ENCODE measurements at regions not wholly inside any gene's neighbourhood (a gene's known extent, or its start where the extent isn't known, plus 50 kb on each side); places are given as distances from the start of the nearest gene placed in this dataset.

GRCh38 chr13:67961331-67961730 is 731.2 kb upstream of the PCDH9 start:
- Histone ChIP-seq H3K23ac (ENCODE audit: insufficient read length) (no peak overlapping the region), H3K36me3 (ENCODE audit: control insufficient read depth in 2 of 4, insufficient read depth in 4 of 4, low read length in 3 of 4) (no peaks in the 10 kb centered on the region), H3K79me2 (ENCODE audit: control insufficient read depth in 1 of 2, insufficient read depth in 2 of 2, low read length in 2 of 2) (no peaks in the 10 kb centered on the region), H3K9ac (replicated peaks in 1 of 4; ENCODE audit: extremely low read depth in 1 of 4, low read depth in 3 of 4, low read length in 3 of 4) (peak overlapping the region in 1 of 4 experiments; percentile 8; a peak in 1 of 7 replicates), H4K20me1 (replicated peaks in 1 of 2; ENCODE audit: control insufficient read depth in 1 of 2, insufficient read depth in 2 of 2, low read length in 2 of 2) (no peaks in the 10 kb centered on the region), H4K91ac (replicated peaks; ENCODE audit: insufficient read length, low read length) (no peak overlapping the region), H2BK120ac (replicated peaks; ENCODE audit: low read depth, low read length) (no peak overlapping the region), H3K4me1 (replicated peaks in 1 of 4; ENCODE audit: control insufficient read depth in 3 of 4, insufficient read depth in 4 of 4, low read length in 3 of 4) (no peaks in the 10 kb centered on the region), H3K18ac (ENCODE audit: extremely low read depth, low read length) (no peak overlapping the region), H3K4ac (replicated peaks; ENCODE audit: insufficient read length, low read depth, low read length) (no peak overlapping the region), H3K27ac (ENCODE audit: low read depth, low read length) (no peak overlapping the region), H3K56ac (replicated peaks; ENCODE audit: insufficient read length, low read depth, low read length) (no peak overlapping the region), H3K14ac (ENCODE audit: insufficient read length) (no peak overlapping the region), H4K8ac (ENCODE audit: extremely low read depth, insufficient read depth, low read length) (no peak overlapping the region), H3K23me2 (ENCODE audit: low read depth, low read length) (no peaks in the 10 kb centered on the region), H3K27me3 (replicated peaks in 1 of 4; ENCODE audit: control insufficient read depth in 3 of 4, extremely low read depth in 1 of 4, insufficient read depth in 3 of 4, low read length in 3 of 4) (no peaks in the 10 kb centered on the region), H2BK15ac (ENCODE audit: low read length) (no peak overlapping the region), H3K9me3 (ENCODE audit: insufficient read depth in 2 of 2, low read depth in 1 of 2, low read length in 1 of 2) (no peaks in the 10 kb centered on the region), H2BK20ac (ENCODE audit: low read length) (no peak overlapping the region), H2BK5ac (ENCODE audit: low read depth, low read length) (no peak overlapping the region), H2BK12ac (ENCODE audit: low read depth, low read length) (no peak overlapping the region), H3K4me3 (ENCODE audit: extremely low read depth in 1 of 4, insufficient read depth in 2 of 4, low read depth in 3 of 4, low read length in 4 of 4) (no peak overlapping the region), H3K4me2 (ENCODE audit: insufficient read depth in 1 of 2, low read depth in 2 of 2, low read length in 2 of 2) (no peak overlapping the region), H2AK5ac (ENCODE audit: low read depth, low read length) (no peak overlapping the region), H3K79me1 (ENCODE audit: low read depth, low read length) (no peaks in the 10 kb centered on the region), H4K5ac (ENCODE audit: insufficient read length, low read depth, low read length) (no peak overlapping the region), H2AFZ (ENCODE audit: low read length) (no peak overlapping the region; the same call in 1 of the 2 replicates)
- DNase-seq (ENCODE audit: low read depth in 1 of 2, low spot score in 2 of 2) (no peak), FAIRE-seq (no peak)
- WGBS, 2 experiments (ENCODE audit: extremely low coverage in 1 of 2, insufficient coverage in 1 of 2, insufficient read length in 1 of 2, insufficient replicate concordance in 2 of 2, low coverage in 1 of 2, low lambda C conversion rate in 2 of 2, missing lambda C conversion rate in 1 of 2): 83% methylated on average over 2 of the region's 2 CpGs; no CpG with 5 or more reads in 1 of the 2 experiments
- TF ChIP-seq EGR1 (IDR thresholded peaks at IDR 0.05; ENCODE audit: borderline replicate concordance, low read depth, low read length): no peak
- no peak for TF ChIP-seq PHF8 (conservative IDR thresholded peaks at IDR 0.05; ENCODE audit: low read depth, low read length)
- no peak for TF ChIP-seq POLR2AphosphoS5 (IDR thresholded peaks at IDR 0.05; ENCODE audit: low read depth, low read length)
- TF ChIP-seq JUND (IDR thresholded peaks at IDR 0.05; ENCODE audit: low read length): no peak
- no peak for TF ChIP-seq CHD1 (IDR thresholded peaks at IDR 0.05; ENCODE audit: low read depth, low read length)
- TF ChIP-seq SP1 (IDR thresholded peaks at IDR 0.05; ENCODE audit: low read depth, low read length): no peak
- TF ChIP-seq HDAC6 (IDR thresholded peaks at IDR 0.05; ENCODE audit: low read depth, low read length): no peak
- no peak for TF ChIP-seq RFX5 (IDR thresholded peaks at IDR 0.05; ENCODE audit: borderline replicate concordance, low read depth, low read length)
- no peak for TF ChIP-seq USF2 (IDR thresholded peaks at IDR 0.05; ENCODE audit: low read length)
- no peak for TF ChIP-seq BCL11A (IDR thresholded peaks at IDR 0.05; ENCODE audit: low read depth in 2 of 2, low read length in 2 of 2)
- TF ChIP-seq TAF7 (optimal IDR thresholded peaks at IDR 0.05; ENCODE audit: borderline replicate concordance, low read depth, low read length): no peak
- ChIA-PET POLR2A (ENCODE audit: partially characterized antibody) (no interaction called here), CTCF (ENCODE audit: partially characterized antibody) (no interaction called here)

All from H1 (cell line).